Pancreas (tissue), 10 donors: ENCODE measurements at regions not wholly inside any gene's neighbourhood (a gene's known extent, or its start where the extent isn't known, plus 50 kb on each side); places are given as distances from the start of the nearest gene placed in this dataset.
"Not testable (repeated sequence)": the region's sequence is repeated elsewhere in the genome, so short reads cannot be mapped to it uniquely, and the experiment has no call there.

Source experiments
- ATAC-seq, 4 donors: fragments of 200-7000 bp; cut with Tn5 transposase; one replicate each; pipeline versions ENCODE4 v1.8.0 to v1.9.1; 2020; ENCODE audit warnings: mild to moderate bottlenecking in 4 of 4, moderate library complexity in 4 of 4
- DNase-seq, 6 donors: peaks; one replicate each; pipeline ENCODE4 v3.0.0-alpha.2; 2020
- FAIRE-seq: peaks from 2 replicates; lab custom pipeline; 2012; peaks lifted over from hg19 to GRCh38; lab: Jason Lieb, UNC
- H3K27ac ChIP-seq, 4 donors: fragments of 200-600 bp; sonication (generic); 1 replicate in 3 of 4; 2 replicates in 1 of 4; pipeline versions ENCODE4 v1.5.0 to v1.8.0; 2020
- H3K27me3 ChIP-seq, 4 donors: fragments of 200-600 bp; one replicate each; pipeline ENCODE4 v1.8.0; 2021
- H3K36me3 ChIP-seq, 3 donors: fragments of 200-600 bp; sonication (generic) in 1 of 3; one replicate each; pipeline versions ENCODE4 v1.5.0 to v1.8.0; 2020 to 2021
- H3K4me1 ChIP-seq, 3 donors: fragments of 200-600 bp; one replicate each; pipeline ENCODE4 v1.8.0; 2021
- H3K4me3 ChIP-seq, 4 donors: fragments of 200-600 bp; sonication (generic) in 2 of 4; one replicate each; pipeline versions ENCODE4 v1.5.0 to v1.8.0; 2020 to 2021
- H3K9me3 ChIP-seq, 4 donors: fragments of 200-600 bp; one replicate each; pipeline ENCODE4 v1.8.0; 2021
- CTCF ChIP-seq, 4 donors: fragments of 200-600 bp; sonication (generic) in 3 of 4; IDR thresholded peaks; one replicate each; pipeline versions ENCODE4 v1.5.0 to v1.8.0; 2021; ENCODE audit warnings: antibody characterized with exemption in 4 of 4
- WGBS, 2 donors: extraction: QIAGEN DNeasy Blood & Tissue Kit; methylation state at CpG; one replicate each; pipeline ENCODE4 v1.1.7; 2013; 5-methylcytosine and 5-hydroxymethylcytosine counted together
- intact Hi-C, 3 donors: fragments of 100-400 bp; cut with DNase I; formaldehyde crosslinking; loops; one replicate each; pipeline versions ENCODE4 v1.11.1 to v1.14.2; 2022
- donor health status: healthy with polysubstance abuse.
- donor health status: DM: no; HTN: no; CAD: no; lungs with moderate emphysema.
- donor health status: DM: no; HTN: no; CAD: no.
- donor health status: control.
- donor health status: control.
- donor health status: Bipolar disorder and iron deficiency.
- donor health status: DM: yes; HTN: yes; CAD: no.
- donor health status: DM: no; HTN: no; CAD: no.
- donor health status: DM: no; HTN: no; CAD: no.
- donor health status: DM: yes; HTN: yes; CAD: no.

DNA sequence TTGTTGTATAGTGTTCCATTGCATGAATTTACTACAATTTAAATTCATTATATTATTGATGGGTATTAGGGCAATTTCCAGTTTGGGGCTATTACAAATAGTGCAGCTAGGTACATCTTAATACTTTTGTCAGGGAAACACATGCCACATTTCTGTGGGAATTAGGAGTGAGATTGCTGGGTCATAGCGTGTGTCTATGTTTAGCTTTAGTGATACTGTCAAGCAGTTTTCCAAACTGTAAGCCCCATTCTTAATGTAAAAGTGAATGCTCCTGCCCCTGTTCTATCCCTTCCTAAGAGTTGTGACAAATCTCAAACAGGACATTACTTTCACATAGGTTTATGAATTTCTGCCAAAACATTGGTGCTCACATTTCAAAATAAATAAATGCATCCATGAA lies 184.5 kb upstream of the ANKRD28 start:
- no peak for TF ChIP-seq CTCF (IDR thresholded peaks at IDR 0.05)
- intact Hi-C loops = no loop called here
- FAIRE-seq (no peak), DNase-seq (no peak), ATAC-seq (no peak)
- 82 to 97% methylated on average over 1 of the region's 1 CpG for WGBS, 2 donors
- H3K4me1 ChIP-seq = no peaks in the 10 kb centered on the region
- H3K36me3 ChIP-seq = no peaks in the 10 kb centered on the region
- H3K4me3 ChIP-seq = no peak overlapping the region
- H3K9me3 ChIP-seq = no peaks in the 10 kb centered on the region
- no peaks in the 10 kb centered on the region for H3K27me3 ChIP-seq
- no peak overlapping the region for H3K27ac ChIP-seq

GRCh38 chr3:15982667-15983196 lies 185.0 kb upstream of the ANKRD28 start:
- 85 to 87% methylated on average over 10 of the region's 10 CpGs for WGBS, 2 donors
- no peak overlapping the region for H3K27ac ChIP-seq
- intact Hi-C loops = no loop called here

DNA sequence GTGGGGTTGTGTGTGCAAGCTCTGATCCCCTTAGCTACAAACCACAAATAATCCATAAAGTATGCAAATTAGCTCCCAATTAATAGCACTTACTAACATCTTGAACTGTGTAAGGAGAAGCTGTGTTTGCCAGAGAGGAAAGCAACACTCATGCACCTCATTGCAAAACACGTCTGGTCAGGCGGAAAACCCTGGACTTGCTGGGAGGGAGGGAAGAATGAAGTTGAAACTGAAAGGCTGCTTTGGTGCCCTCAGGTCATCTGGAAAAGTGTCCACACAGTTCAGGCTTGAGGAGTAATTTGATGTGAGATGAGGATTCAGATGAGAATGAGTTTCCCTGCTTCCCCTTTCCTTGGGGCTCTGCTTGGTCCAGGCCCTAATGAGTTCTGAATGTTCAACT lies 185.5 kb upstream of the ANKRD28 start:
- Histone ChIP-seq H3K4me3 (no peak overlapping the region), H3K4me1 (no peaks in the 10 kb centered on the region), H3K27me3 (no peaks in the 10 kb centered on the region), H3K27ac (no peak overlapping the region), H3K9me3 (no peaks in the 10 kb centered on the region), H3K36me3 (no peaks in the 10 kb centered on the region)
- FAIRE-seq (no peak), ATAC-seq (peak in 1 of 4 donors; percentile 40), DNase-seq (no peak)
- WGBS, 2 donors = 88 to 90% methylated on average over 2 of the region's 2 CpGs
- intact Hi-C loops = no loop called here
- no peak for TF ChIP-seq CTCF (IDR thresholded peaks at IDR 0.05)

More at GRCh38 chr3:15982667-15983196, 185.0 kb upstream of the ANKRD28 start:
- no peaks in the 10 kb centered on the region for H3K9me3 ChIP-seq
- ATAC-seq (peak in 1 of 4 donors; percentile 67), FAIRE-seq (no peak), DNase-seq (no peak)
- H3K36me3 ChIP-seq = no peaks in the 10 kb centered on the region
- no peaks in the 10 kb centered on the region for H3K27me3 ChIP-seq
- no peaks in the 10 kb centered on the region for H3K4me1 ChIP-seq
- H3K4me3 ChIP-seq = no peak overlapping the region
- TF ChIP-seq CTCF (IDR thresholded peaks at IDR 0.05) = no peak

GRCh38 chr3:15983693-15984092 lies 185.9 kb upstream of the ANKRD28 start:
- no peaks in the 10 kb centered on the region for H3K36me3 ChIP-seq
- intact Hi-C loops = no loop called here
- WGBS, 2 donors = 75% methylated on average over 1 of the region's 1 CpG
- no peak overlapping the region for H3K27ac ChIP-seq
- H3K4me1 ChIP-seq = no peaks in the 10 kb centered on the region
- H3K9me3 ChIP-seq = no peaks in the 10 kb centered on the region
- DNase-seq = no peak
- TF ChIP-seq CTCF (IDR thresholded peaks at IDR 0.05) = no peak
- FAIRE-seq = no peak
- no peak for ATAC-seq
- no peaks in the 10 kb centered on the region for H3K27me3 ChIP-seq
- no peak overlapping the region for H3K4me3 ChIP-seq

GRCh38 chr3:15989419-15989818 lies 185.1 kb upstream of the GALNT15 start:
- H3K27me3 ChIP-seq = no peaks in the 10 kb centered on the region
- TF ChIP-seq CTCF (IDR thresholded peaks at IDR 0.05) = no peak
- no peak for FAIRE-seq
- no peak for DNase-seq
- no peaks in the 10 kb centered on the region for H3K36me3 ChIP-seq
- ATAC-seq = no peak
- no peak overlapping the region for H3K27ac ChIP-seq
- 89 to 94% methylated on average over 1 of the region's 1 CpG for WGBS, 2 donors
- no peaks in the 10 kb centered on the region for H3K4me1 ChIP-seq
- no peak overlapping the region for H3K4me3 ChIP-seq
- intact Hi-C loops = no loop called here
- H3K9me3 ChIP-seq = no peaks in the 10 kb centered on the region

GRCh38 chr3:15993660-15994059 lies 180.8 kb upstream of the GALNT15 start:
- intact Hi-C loops, H3K27ac ChIP-seq, DNase-seq, FAIRE-seq, ATAC-seq, H3K9me3 ChIP-seq, H3K4me3 ChIP-seq, H3K36me3 ChIP-seq, H3K4me1 ChIP-seq, H3K27me3 ChIP-seq: not testable (repeated sequence)
- WGBS, 2 donors = 92 to 96% methylated on average over 7 of the region's 7 CpGs

GRCh38 chr3:15996496-15996895 lies 178.0 kb upstream of the GALNT15 start:
- H3K27me3 ChIP-seq, intact Hi-C loops, H3K36me3 ChIP-seq, H3K4me1 ChIP-seq, DNase-seq, ATAC-seq, H3K4me3 ChIP-seq, FAIRE-seq, H3K27ac ChIP-seq, H3K9me3 ChIP-seq: not testable (repeated sequence)
- WGBS, 2 donors = 91 to 96% methylated on average over 17 of the region's 17 CpGs
